ENCODE measurements at regions not wholly inside any gene's neighbourhood (a gene's known extent, or its start where the extent isn't known, plus 50 kb on each side); places are given as distances from the start of the nearest gene placed in this dataset.
A peak's percentile ranks its signal among the peaks of the same experiment; 100 is the strongest.

DNA sequence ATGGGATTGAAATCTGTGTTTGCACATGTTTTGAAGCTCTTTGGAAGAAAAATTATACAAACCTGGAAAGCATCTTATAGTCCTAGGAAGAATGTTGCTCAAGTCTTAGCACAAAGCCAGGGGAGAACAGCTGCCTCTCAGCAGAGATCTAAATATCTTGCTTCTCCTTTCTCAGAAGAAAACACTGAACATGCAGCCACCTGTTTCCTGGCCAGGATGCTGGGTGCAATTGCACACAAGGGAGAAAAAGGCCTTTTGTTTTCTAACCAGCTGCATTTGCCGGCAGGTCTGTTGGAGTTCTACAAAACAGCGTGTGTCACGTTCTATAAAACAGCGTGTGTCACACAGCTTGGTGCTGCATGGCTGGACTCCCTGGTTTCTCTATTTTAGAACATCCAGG is 259.6 kb upstream of the PLD5 start:
- no peak for DNase-seq (ENCODE audit: low read depth)
- no peak overlapping the region for H3K4me3 ChIP-seq (ENCODE audit: low read length)
- TF ChIP-seq CTCF (IDR thresholded peaks at IDR 0.05; ENCODE audit: insufficient read depth, low read depth, low read length, missing control alignments) = no peak

DNA sequence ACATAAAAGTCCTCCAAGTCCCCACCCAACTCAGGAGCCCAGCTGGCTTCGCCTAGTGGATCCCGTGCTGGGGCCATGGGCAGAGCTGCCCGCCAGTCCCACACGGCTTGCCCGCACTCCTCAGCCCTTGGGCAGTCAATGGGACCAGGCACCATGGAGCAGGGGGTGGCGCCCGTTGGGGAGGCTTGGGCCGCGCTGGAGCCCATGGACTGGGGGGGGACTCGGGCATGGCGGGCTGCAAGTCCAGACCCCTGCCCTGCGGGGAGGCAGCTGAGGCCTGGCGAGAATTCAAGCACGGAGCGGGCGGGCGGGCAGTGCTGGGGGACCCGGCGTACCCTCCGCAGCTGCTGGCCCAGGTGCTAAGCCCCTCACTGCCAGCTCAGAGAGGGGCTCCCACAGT is 249.8 kb upstream of the PLD5 start:
- DNase-seq (ENCODE audit: low read depth) = no peak
- TF ChIP-seq CTCF (IDR thresholded peaks at IDR 0.05; ENCODE audit: insufficient read depth, low read depth, low read length, missing control alignments) = no peak

GRCh38 chr1:242770366-242770765 is 245.9 kb upstream of the PLD5 start:
- no peak for TF ChIP-seq CTCF (IDR thresholded peaks at IDR 0.05; ENCODE audit: insufficient read depth, low read depth, low read length, missing control alignments)

More for the DNA sequence above, 249.8 kb upstream of the PLD5 start:
- H3K4me3 ChIP-seq (ENCODE audit: low read length) = no peak overlapping the region

DNA sequence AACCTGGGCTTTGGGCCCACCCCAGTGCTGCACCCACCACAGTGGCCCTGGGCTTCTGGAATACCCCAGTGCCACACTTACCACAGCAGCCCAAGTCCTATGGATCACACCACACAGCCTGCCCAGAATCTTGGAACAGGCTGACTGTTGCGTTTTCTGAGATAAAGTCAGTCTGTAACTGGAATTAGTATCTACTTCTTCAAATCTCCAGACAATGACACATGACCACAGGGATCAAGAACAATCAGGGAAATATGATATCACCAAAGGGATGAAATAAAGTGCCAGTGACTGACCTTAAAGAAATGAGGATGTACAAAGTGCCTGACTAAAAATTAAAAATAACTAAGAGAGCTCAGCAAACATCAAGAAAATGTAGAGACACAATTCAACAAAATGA is 239.7 kb upstream of the PLD5 start:
- no peak for DNase-seq (ENCODE audit: low read depth)
- H3K4me3 ChIP-seq (ENCODE audit: low read length) = no peak overlapping the region
- no peak for TF ChIP-seq CTCF (IDR thresholded peaks at IDR 0.05; ENCODE audit: insufficient read depth, low read depth, low read length, missing control alignments)

More at GRCh38 chr1:242770366-242770765, 245.9 kb upstream of the PLD5 start:
- peak; percentile 11 for DNase-seq (ENCODE audit: low read depth)
- H3K4me3 ChIP-seq (ENCODE audit: low read length) = no peak overlapping the region

DNA sequence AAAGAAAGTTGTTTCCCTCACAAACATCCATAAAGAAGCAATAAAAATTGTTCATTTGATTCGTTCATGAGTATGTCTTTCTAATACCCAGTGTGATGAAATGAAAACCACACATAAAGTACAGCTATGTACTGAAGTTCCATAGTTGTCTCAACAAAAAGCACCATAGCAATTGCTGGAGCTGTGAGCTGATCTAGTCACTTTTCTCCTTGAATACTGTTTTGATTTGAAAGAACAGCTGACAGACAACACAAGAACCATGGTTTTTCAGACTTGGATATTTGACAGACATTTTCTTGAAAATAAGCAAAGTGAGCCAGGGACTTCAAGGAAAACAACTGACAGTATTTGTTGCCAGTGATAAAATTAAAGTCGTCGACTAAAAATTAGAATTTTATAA is 237.1 kb upstream of the PLD5 start:
- no peak for TF ChIP-seq CTCF (IDR thresholded peaks at IDR 0.05; ENCODE audit: insufficient read depth, low read depth, low read length, missing control alignments)

DNA sequence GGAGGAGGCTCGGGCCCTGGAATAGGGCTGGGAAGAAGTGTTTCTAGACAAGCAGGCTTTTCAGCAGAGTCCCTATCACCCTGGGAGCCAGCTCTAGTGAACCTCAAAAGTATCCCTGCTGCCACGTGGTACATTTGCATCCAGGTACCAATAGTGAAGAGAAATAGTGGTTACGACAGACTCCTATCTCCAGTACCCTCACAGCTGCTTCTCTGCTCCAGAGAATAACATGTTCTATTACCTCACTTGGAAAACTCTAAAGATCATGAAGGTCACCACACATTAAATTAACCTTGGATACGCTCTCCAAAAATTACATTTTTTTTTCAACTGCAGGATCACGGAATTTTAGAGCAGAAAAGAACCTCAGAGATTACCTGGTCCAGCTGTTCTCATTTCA is 230.4 kb upstream of the PLD5 start:
- no peak overlapping the region for H3K4me3 ChIP-seq (ENCODE audit: low read length)
- no peak for DNase-seq (ENCODE audit: low read depth)
- TF ChIP-seq CTCF (IDR thresholded peaks at IDR 0.05; ENCODE audit: insufficient read depth, low read depth, low read length, missing control alignments) = no peak

More for the DNA sequence above, 237.1 kb upstream of the PLD5 start:
- H3K4me3 ChIP-seq (ENCODE audit: low read length) = no peak overlapping the region
- no peak for DNase-seq (ENCODE audit: low read depth)

- TF ChIP-seq CTCF (IDR thresholded peaks at IDR 0.05; ENCODE audit: insufficient read depth, low read depth, low read length, missing control alignments) = no peak
- H3K4me3 ChIP-seq (ENCODE audit: low read length) = no peak overlapping the region
- no peak for DNase-seq (ENCODE audit: low read depth)
Observed at GRCh38 chr1:242754125-242754524, 229.6 kb upstream of the PLD5 start.
